ENCODE measurements at regions not wholly inside any gene's neighbourhood (a gene's known extent, or its start where the extent isn't known, plus 50 kb on each side); places are given as distances from the start of the nearest gene placed in this dataset.
A peak's percentile ranks its signal among the peaks of the same experiment; 100 is the strongest.

GRCh38 chr10:4129866-4130477 lies 345.0 kb upstream of the KLF6 start:
- DNase-seq = no peak

- DNase-seq = peak; percentile 85
Observed at GRCh38 chr10:4127518-4128315, 342.7 kb upstream of the KLF6 start.

GRCh38 chr10:4125776-4126175 lies 340.8 kb upstream of the KLF6 start:
- no peak for DNase-seq

GRCh38 chr10:4121502-4122380 lies 336.7 kb upstream of the KLF6 start:
- no peak for DNase-seq

- no peak for DNase-seq
Observed at GRCh38 chr10:4120096-4120853, 335.3 kb upstream of the KLF6 start.

- no peak for DNase-seq
Observed at GRCh38 chr10:4119107-4119506, 334.1 kb upstream of the KLF6 start.

- DNase-seq = no peak
Observed at GRCh38 chr10:4117604-4118003, 332.6 kb upstream of the KLF6 start.

GRCh38 chr10:4111643-4112042 lies 326.6 kb upstream of the KLF6 start:
- DNase-seq = no peak

- no peak for DNase-seq
Observed at GRCh38 chr10:4109469-4109868, 324.5 kb upstream of the KLF6 start.

- no peak for DNase-seq
Observed at GRCh38 chr10:4108693-4109092, 323.7 kb upstream of the KLF6 start.

GRCh38 chr10:4107285-4107851 lies 322.4 kb upstream of the KLF6 start:
- peak; percentile 91 for DNase-seq

GRCh38 chr10:4103603-4104002 lies 318.6 kb upstream of the KLF6 start:
- no peak for DNase-seq

GRCh38 chr10:4102802-4103344 lies 317.9 kb upstream of the KLF6 start:
- peak; percentile 14 for DNase-seq

- DNase-seq = no peak
Observed at GRCh38 chr10:4101918-4102654, 317.1 kb upstream of the KLF6 start.

- no peak for DNase-seq
Observed at GRCh38 chr10:4100380-4100779, 315.4 kb upstream of the KLF6 start.

- DNase-seq = no peak
Observed at GRCh38 chr10:4099202-4099601, 314.2 kb upstream of the KLF6 start.

GRCh38 chr10:4095166-4095917 lies 310.3 kb upstream of the KLF6 start:
- no peak for DNase-seq

GRCh38 chr10:4094751-4095150 lies 309.7 kb upstream of the KLF6 start:
- no peak for DNase-seq

GRCh38 chr10:4093438-4093837 lies 308.4 kb upstream of the KLF6 start:
- no peak for DNase-seq

- DNase-seq = no peak
Observed at GRCh38 chr10:4088354-4089066, 303.5 kb upstream of the KLF6 start.

Data from OCI-M1 (cell line).